Fibroblast of the conjunctiva (primary cell): ENCODE measurements at regions not wholly inside any gene's neighbourhood (a gene's known extent, or its start where the extent isn't known, plus 50 kb on each side); places are given as distances from the start of the nearest gene placed in this dataset.
A peak's percentile ranks its signal among the peaks of the same experiment; 100 is the strongest.

ENCODE experiments used
- DNase-seq: peaks from one replicate; pipeline ENCODE4 v3.0.0-alpha.2; 2010; ENCODE audit warnings: low read depth

DNA sequence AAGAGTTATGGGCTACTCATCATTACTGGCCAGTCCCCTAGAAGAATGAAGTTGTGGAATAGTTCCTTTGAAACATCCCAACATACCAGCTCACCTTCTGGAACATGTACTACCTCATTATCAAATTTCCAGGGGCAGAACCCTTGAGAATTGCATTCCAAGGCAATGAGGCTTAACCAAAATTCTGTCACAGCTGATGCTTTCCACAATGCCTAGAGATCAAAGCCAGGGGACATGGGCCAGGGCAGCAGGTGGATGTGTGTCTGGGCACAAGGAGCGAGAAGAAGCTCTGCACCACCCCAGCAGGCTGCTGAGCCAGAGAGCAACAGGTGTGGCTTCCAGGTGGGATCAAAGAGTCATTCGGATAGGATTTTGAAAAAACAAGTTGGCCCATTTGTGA lies 362.1 kb downstream of the EFNB2 start:
- DNase-seq = no peak

GRCh38 chr13:106172176-106172905 lies 363.1 kb downstream of the EFNB2 start:
- DNase-seq = no peak

GRCh38 chr13:106163426-106163825 lies 372.0 kb downstream of the EFNB2 start:
- no peak for DNase-seq

- no peak for DNase-seq
Observed at GRCh38 chr13:106161146-106161545, 374.3 kb downstream of the EFNB2 start.

DNA sequence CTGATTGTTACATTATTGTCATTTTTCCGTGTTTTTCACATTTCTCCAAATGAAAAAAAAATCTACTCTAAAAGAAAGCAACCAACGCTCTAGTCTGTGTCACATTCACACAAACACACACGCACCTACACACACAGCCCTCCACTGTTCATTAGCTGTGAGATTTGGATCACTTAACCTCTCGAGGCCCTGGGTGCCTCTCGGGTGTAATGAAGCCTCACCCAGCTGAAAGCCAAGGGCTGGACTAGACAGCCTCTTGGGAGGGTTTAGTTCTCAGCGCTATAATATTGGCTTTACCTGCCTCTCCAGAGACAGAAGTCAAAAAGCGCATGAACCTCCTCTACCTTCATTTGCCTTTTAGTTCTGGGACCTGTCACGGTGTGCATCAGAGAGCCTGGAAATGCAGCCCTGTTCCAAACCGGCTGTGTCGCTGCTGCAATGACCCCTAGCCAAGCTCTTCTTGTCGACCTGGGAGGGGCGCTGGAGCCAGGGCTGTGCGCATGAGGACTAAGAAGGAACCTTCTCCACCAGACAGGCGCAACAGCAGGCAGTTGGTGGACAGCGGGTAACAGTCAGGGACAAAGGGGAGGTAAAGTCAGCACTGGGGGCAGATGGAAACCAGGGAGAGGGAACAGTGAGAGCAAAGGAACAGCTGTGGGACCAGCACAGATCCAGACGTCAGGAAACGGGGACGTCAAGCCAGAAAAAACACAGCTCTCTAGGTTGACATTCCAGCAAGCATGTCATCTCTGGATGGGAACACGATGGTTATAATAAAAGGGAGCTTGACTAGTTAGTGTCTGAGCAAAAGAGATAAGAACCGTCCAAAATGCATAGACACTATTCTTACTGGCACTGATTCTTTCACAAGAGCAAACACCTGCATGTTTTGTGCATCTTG lies 375.9 kb downstream of the EFNB2 start:
- DNase-seq = no peak

GRCh38 chr13:106156468-106156867 lies 379.0 kb downstream of the EFNB2 start:
- DNase-seq = peak; percentile 90

- DNase-seq = no peak
Observed at GRCh38 chr13:106155411-106155810, 380.1 kb downstream of the EFNB2 start.

DNA sequence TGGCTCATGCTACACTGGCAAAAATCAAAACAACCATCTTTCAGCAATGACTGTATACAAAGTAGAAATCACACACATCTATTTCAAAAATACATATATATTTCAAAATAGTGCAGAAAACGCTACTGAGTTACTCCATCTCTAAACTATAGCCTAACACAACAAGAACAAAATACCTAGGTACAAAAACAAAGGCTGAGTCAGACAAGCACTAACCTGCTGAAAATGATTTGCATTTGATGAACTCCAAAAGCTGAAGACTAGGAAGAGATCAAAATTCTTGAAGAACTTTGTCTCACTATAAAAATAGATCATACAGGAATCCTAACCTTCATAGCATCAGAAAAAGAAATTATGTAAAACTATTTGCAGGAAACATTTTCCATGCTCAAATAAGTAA lies 381.6 kb downstream of the EFNB2 start:
- DNase-seq = no peak

DNA sequence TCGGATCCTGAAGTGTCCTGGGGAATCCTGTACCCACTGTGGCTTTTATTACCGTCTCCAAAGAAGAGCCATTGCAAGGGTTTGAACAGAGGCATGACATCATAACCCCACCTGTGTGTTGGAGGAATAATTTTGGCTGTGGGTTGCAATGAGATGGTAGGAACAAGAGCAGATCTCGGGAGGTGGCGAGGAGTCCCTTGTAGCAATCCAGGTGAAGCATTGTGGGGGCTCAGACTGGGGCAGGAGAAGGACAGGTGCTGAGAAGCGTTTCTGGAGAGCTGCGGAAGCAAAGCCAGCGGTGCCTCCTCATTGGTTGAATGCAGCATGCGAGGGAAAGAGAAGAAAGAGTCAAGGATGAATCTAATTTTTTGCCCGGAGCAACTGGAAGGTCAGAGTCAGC lies 382.4 kb downstream of the EFNB2 start:
- DNase-seq = no peak

- DNase-seq = no peak
Observed at GRCh38 chr13:106152047-106152446, 383.4 kb downstream of the EFNB2 start.

DNA sequence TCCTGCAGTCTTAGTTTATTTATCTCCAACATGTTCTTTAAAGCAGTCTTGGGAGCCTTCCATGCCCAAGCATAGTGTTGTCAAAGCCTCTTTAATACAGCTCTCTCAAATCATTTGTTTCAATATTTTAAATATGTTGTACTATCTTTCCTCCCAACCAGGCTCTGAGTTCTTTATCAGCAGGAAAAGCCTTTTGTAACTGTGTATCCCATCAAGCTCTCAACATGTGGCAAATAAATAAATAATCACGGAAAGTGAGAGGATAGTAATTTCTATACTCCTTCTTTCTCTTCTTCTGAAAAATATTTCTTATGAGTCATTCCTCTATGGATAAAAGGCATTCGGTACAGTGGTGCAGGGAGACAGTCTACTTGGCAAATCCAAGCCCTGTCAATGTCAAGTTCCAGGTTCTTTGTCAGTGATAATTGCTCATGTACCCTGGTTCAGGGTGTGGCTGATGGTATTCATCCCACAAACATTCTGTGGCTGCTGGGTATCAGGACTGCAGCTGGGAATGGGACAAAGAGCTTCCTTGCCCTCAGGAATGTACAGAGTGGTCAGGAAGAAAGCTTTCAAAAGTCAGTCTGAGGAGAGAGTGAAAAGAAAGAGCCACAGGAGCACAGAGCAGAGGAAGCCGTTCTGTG lies 384.3 kb downstream of the EFNB2 start:
- peak; percentile 75 for DNase-seq

DNA sequence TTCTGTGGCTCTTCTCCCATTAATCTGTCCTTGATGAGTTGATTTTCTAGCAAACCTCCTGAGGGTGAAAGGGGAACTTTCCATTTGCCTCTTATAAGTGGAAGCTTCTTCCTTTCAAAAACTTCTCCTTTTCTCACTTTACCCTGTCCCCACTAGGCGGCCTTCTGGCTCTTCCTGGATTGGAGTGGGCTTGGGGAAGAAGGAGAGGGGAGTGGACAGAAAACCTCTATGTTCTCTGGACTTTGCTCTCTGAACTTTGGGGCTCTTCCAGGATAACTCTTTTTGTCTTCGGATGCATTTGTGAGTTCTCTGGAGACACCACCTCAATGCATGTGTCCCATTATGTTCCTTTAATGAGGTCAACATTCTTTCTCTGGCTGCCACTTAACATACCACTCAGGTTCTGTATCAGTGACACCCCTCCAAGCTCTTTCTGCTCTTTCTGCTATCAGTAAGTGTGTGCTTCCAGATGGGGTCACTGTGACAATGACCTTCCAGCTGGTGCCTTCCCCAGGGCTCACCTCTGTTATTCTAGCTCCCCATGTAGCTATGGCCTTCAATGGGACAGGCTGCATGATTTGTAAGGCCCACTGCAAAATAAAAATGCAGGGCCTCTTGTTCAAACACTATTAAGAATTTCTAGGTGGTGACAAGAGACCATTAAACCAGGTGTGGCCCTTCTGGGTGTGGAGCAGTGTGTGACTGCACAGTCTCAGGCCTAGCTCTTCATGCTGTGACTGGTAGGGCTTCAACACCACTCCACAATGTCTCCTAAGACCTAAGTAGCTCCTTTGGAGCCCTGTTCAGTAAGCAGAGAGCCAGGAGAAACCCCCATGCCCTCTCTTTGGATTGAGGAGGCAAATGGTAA lies 389.2 kb downstream of the EFNB2 start:
- DNase-seq = no peak

- DNase-seq = no peak
Observed at GRCh38 chr13:106145070-106145469, 390.4 kb downstream of the EFNB2 start.

- DNase-seq = no peak
Observed at GRCh38 chr13:106143930-106144709, 391.3 kb downstream of the EFNB2 start.

- DNase-seq = peak; percentile 33
Observed at GRCh38 chr13:106143392-106143791, 392.1 kb downstream of the EFNB2 start.

GRCh38 chr13:106140476-106140875 lies 395.0 kb downstream of the EFNB2 start:
- peak; percentile 39 for DNase-seq

DNA sequence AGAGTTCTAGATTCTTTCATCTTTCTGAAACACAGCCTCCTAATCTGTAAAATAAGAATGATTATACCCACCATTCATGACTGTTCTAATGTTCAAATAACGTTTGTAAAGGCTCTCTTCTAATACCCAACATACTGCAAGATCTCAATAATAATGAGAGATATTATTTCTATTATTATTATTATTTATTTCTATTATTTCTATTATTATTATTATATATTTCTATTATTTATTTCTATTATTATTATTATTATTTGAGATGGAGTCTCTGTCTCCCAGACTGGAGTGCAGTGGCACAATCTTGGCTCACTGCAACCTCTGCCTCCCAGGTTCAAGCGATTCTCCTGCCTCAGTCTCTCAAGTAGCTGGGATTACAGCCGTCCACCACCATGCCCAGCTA lies 395.5 kb downstream of the EFNB2 start:
- no peak for DNase-seq

DNA sequence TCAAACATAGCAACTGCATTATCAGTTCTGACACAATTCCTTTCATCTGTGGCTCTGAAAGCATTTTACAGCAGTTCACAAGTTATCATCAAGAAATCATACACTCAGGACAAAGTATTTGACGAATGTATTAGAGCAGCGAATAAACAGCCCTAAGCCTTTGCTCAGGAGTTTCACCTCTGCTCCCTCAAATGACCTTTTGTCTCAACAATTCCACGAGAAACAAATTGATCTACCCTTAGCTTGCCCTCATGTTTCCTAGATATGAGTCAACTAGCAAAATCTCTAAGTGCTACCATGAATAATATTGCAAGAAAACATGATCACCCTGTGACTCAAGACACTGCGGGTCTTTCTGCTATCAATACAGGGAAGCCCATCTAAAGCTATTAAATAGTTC lies 396.1 kb downstream of the EFNB2 start:
- no peak for DNase-seq

GRCh38 chr13:106138620-106139019 lies 396.8 kb downstream of the EFNB2 start:
- DNase-seq = no peak

DNA sequence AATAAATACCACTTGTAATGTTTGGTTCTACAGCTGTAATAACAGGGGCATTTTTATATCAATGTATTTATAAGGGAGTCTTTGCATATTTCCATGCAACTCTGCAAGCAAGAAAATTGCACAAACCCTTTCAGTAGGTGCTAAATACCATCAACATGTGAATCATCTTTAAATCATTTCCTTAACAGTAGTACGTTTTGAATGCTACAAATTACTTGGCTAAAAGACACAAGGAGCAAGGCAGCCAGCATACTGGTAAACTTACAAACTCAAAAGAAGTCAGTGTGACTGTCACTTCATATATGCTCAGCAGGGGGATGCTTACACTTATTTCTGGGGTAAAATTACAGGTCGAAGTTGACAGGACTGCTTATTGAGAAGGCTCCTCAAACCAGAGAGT lies 402.4 kb downstream of the EFNB2 start:
- DNase-seq = peak; percentile 47

GRCh38 chr13:106132216-106132615 lies 403.2 kb downstream of the EFNB2 start:
- no peak for DNase-seq
